NCI-H526 (cell line): ENCODE measurements at regions not wholly inside any gene's neighbourhood (a gene's known extent, or its start where the extent isn't known, plus 50 kb on each side); places are given as distances from the start of the nearest gene placed in this dataset.
A peak's percentile ranks its signal among the peaks of the same experiment; 100 is the strongest.

ENCODE experiments used
- DNase-seq, 2 experiments: peaks; one replicate each; lab custom pipeline; 2025; lab: John Stamatoyannopoulos, UW

DNA sequence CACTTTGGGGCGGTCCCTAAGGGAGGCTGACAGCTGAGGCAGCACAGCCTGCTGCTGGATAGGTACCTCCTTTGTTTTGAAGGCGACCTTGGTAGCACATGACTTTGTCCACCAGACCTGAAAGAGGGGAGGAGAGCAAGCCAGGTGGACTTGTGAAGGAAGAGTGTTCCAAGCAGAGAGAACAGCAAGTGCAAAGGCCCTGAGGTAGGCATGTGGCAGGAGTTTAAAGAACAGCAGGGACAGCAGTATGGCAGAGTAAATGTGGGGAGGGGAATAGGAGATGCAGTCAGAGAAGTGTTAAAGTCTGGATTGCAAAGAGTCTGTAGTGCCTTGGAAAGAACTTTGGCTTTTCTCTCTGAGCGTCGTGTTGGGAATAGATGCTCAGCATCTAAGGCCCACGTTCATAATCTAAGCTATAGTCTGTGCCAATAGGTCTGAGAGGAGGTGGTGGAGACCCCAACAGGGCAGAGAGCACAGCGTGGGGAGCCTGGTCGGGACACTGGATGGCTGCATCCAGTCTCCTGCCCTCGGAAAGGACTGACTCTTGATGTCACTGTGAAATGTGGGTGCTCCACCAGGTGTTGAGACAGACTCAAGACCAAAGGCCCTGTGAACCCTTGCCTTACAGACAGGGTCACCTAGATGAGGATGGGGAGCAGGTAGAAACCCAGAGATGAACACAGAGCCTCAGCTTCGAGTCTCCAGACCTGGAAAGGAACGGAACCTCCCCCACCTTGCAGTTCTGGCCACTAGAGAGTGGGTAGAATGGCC is 242.1 kb upstream of the PWP1 start:
- no peak for DNase-seq

DNA sequence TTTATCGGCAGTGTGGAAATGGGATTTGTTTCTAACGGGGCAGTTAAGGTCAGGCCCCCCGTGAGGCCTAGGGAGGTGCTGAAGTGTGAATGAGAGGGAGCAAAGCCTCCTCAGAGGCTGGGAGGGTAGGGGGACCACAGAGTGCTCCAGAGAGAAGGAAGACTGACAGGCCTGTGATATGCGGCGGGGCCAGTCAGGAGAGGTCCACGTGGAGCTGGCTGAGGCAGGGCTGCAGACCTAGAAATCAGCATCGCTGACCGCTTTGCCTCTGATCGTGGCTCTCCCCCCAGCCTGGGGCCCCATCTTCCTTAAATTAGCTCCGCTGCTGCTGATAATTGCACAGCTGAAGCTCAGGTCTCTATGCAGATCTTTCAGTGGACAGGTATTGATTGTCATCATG is 240.8 kb upstream of the PWP1 start:
- no peak for DNase-seq

GRCh38 chr12:107446476-107446875 is 239.1 kb upstream of the PWP1 start:
- no peak for DNase-seq

- peak; percentile 6 to 67 for DNase-seq
These were observed 238.3 kb upstream of the PWP1 start for GRCh38 chr12:107447336-107447735.

- peak in 1 of 2 experiments; percentile 46 for DNase-seq
These were observed 237.4 kb upstream of the PWP1 start for GRCh38 chr12:107448198-107448597.

DNA sequence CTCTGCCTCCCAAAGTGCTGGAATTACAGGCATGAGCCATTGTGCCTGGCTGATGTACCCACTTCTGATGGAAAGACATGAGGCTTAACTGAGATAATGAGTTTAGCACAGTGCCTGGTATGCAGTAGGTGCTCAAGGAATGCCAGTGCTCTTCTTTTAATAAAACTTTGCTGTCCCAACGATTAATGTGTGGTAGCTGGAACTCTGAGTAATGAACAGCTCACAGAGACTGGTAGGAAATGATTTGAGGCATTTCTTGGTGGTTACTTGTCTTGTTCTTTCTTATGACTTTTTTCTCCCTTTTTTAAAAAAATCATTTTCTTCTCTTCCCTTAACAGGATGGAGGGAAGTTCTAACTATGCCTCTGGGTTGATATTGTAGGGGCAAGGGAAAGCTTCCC is 235.7 kb upstream of the PWP1 start:
- DNase-seq = no peak

DNA sequence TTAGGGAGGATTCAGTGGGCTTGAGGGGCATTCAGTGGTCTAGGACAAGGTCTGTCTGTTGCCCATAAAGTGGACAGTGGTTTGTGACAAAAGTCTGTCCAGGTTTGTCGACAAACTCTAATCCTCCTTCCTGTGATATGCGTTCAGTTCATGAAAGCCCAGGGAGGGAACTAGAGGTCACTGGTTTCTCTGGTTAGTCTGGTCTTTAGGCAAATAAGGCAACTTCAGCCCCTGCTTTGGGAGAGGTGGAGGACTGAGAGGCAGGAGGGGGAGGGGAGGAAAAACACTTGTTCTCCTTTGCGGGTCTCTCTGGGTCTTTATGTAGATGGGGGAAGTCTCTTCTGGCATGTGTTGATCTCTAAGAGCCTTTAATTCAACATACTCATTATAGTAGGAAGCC is 235.1 kb upstream of the PWP1 start:
- peak; percentile 63 to 86 for DNase-seq

- peak; percentile 28 to 52 for DNase-seq
These were observed 234.4 kb upstream of the PWP1 start for GRCh38 chr12:107451246-107451645.

DNA sequence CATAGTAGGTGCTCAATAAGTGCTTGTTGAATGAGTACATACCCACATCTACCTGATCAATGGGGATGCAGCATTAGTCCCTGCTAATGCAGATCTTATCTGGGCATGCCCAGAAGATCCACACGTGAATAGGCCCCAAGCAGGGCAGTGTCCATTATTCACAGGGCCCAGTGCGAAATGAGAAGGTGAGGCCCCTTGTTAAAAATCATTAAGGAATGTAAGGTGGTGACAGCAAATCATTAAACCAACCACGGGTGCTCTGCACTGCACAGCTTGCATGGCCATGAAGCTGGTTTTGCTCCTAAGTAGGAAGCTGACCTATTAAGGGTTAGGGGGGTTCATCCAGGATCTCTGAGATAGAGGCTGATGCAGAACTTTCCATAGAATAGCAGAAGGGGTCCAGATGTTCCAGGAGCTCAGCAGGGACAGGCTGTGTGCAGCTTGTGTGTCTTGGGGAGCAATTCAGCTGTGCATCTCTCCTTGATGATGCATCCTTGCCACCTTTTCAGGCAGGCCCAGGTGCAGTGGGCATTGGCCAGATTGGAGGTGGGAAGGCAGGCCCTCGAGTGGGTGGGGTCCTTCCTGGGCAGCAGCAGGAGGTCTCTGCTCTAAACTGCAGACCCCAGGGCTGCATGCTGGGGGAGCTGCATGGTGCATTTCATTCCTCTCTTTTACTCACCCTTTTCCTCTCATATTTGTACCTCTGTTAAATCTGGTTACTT is 231.3 kb upstream of the PWP1 start:
- DNase-seq = no peak

DNA sequence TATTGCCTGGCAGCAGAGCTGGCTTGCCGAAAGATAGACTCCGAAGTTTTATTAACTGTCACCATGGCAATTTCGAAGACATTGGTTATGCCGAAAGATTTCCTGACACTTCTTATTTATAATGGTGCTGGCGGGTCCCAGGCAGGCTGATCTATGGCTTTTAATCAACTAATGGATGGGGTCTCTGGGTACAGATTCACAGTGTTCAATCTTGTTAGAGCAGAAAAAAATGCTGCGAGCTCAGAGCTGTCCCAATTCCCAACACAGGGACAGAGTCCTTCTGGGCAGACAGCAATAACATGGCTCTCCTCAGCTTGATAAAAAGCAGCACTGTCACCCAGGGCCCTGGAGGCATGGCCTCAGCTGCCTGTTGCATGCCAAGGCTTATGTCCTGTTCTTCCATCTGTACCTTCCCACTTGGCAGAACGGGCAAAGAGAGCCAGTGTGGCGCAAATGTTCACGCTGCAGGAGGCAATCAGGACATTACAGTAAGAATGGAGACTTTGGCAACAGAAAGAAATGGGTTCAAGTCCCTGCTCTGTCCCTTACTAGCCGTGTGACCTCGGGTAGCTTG is 228.2 kb upstream of the PWP1 start:
- no peak for DNase-seq

DNA sequence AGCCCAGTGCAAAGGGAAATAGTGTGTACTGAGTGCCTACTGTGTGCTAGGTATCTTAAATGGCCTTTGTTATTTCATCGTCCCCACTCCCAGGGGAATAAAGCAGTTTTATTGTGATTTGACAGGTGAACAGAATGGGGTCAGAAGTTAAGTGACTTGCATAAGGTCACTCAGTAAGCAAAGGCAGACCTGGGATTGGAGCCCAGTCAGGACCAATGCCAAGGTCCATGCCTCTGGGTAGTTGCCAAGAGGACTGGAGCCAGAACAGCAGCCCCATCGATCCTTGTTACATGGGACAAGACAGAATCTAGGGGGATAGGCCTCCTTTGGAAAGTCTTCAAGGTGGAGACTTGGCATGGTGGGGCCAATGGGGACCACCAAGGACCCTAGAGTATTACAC is 227.4 kb upstream of the PWP1 start:
- no peak for DNase-seq

DNA sequence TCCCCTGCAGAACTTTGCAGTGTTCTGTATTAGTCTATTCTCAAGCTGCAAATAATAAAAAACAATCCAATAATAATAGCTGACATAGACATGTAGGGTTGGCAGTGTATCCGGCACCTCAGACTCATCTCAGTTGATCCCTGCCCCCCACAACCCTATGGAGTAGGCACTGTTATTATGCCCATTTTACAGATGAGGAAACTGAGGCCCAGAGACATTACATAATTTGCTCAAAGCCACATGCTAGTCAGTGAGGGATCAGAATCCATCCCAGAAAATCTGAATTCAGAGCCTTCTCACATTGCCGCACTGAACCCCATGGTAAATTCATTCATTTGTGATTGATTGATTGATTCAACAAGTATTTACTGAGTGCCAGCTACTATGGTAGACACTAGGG is 226.6 kb upstream of the PWP1 start:
- no peak for DNase-seq

GRCh38 chr12:107459641-107460040 is 226.0 kb upstream of the PWP1 start:
- no peak for DNase-seq

DNA sequence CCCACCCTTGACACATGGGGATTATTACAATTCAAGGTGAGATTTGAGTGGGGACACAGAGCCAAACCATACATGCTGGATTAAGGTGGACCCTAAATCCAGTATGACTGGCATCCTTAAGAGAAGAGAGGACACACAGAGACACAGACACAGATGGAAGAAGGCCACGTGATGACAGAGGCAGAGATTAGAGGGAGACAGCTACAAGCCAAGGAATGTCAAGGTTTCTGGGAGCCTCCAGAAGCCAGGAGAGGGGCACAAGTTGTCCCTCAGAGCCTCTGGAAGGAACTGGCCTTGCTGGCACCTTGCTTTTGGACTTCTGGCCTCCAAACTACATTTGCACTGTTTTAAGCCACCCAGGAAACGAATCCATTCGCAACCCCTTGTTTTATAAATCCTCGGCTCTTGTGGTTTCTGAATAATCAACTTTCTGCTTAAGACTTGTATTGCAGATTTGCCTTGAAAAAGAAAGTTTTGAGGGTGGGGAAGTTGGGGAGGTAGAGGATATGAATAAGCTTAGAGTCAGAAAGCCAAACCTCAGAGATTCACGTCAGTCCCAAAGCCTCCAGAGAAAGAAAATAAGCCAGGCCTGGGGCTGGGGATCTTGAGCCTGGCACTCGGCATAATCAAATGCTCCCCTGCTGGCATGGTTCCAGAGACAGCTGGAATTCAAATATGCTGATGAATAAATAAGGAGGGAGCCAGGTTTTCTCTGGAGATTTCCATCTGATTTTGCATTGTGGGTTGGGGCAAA is 224.2 kb upstream of the PWP1 start:
- peak; percentile 60 to 86 for DNase-seq

DNA sequence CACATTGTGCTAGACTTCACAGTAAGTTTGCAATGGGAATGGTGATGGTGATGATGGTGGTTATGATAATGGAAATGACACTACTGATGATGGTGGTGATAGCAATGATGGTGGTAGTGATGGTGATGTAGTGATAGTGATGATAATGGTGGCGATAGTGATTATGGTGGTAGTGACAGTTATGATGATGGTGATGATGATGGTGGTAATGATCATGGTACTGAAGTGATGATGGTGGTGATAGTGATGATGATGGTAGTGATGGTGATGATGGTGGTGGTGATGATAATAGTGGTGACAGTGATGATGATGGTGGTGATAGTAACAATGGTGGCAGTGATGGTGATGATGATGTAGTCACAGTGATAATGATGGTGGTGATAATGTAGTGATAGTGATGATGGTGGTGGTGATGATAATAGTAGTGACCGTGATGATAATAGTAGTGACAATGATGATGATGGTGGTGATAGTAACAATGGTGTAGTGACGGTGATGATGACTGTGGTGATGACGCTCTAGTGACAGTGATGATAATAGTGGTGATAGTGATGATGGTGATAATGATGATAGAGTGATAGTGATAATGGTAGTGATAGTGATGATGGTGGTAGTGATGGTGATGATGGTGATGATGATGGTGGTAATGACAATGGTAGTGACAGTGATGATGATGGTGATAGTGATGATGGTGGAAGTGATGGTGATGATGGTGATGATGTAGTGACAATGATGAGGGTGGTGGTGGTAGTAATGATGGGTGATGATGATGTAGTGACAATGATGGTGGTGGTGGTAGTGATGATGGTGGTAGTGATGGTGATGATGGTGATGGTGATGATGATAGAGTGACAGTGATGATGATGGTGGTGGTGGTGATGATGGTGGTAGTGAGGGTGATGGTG is 222.9 kb upstream of the PWP1 start:
- DNase-seq = no peak

DNA sequence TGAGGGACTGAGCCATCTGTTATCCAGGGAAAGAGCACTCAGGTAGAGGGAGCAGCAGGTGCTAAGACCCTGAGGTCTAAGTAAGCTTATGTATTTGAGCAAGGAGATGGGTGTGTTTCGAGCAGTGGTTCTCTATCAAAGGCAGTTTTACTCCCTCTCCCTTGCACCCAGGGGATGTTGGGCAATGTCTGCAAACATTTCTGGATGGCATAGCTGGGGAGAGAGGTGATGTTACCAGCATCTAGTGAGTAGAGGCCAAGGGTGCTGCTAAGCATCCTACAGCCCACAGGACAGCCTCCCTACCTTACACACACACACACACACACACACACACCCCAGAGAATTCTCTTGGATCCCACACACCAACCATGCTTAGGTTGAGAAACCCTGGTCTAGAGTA is 221.0 kb upstream of the PWP1 start:
- DNase-seq = no peak

DNA sequence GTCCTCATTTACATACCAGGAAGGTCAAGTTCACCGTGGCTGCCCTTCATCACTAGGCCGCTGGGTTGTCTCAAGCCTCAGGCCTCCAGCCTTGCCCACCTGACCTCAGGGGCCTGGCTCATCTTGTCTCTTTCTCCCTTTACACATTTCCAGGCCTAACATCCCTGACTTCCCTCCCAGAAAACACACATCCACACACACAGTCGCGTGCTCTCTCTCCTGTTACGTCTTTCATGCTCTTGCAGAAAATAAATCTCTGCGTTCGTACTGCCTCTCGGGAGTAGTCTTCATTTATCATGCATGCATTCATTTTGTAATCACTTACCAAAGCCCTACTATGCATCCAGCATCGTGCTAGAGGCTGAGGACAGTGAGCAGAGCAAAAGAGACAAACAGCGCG is 220.0 kb upstream of the PWP1 start:
- no peak for DNase-seq

- no peak for DNase-seq
These were observed 217.9 kb upstream of the PWP1 start for GRCh38 chr12:107467716-107468115.

- no peak for DNase-seq
These were observed 217.4 kb upstream of the PWP1 start for GRCh38 chr12:107468182-107468581.

DNA sequence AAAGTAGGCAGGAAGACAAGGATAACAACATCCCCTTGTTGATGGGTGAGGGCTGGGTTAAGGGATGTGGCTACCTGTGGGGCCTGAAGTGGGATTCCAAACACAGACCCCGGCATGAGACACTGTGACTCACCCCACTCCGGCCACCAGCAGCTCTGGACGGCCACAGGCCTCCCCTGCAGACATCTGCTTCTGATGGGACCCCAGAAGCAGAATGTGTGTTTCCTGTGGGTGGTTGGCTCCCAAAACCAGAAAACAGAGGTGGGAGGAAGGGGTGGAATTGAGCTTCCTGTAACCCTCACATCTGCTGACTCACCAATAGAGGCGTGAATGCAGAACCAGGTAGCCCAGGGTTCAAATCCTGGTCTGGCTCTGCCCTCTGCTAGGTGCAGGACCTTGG is 216.6 kb upstream of the PWP1 start:
- DNase-seq = no peak

GRCh38 chr12:107470645-107471044 is 215.0 kb upstream of the PWP1 start:
- DNase-seq = no peak

GRCh38 chr12:107472308-107472707 is 213.3 kb upstream of the PWP1 start:
- no peak for DNase-seq
